CD14-positive monocyte (primary cell): ENCODE measurements at regions not wholly inside any gene's neighbourhood (a gene's known extent, or its start where the extent isn't known, plus 50 kb on each side); places are given as distances from the start of the nearest gene placed in this dataset.

ENCODE experiments used
- DNase-seq, 3 donors: peaks; one replicate each; pipeline ENCODE4 v3.0.0-alpha.2; 2011 to 2022
- H2AFZ ChIP-seq: 2 replicates; pipeline ENCODE4 v1.6.0; 2012; ENCODE audit warnings: mild to moderate bottlenecking, low read depth, low read length, inconsistent platforms; ENCODE audit not compliant: insufficient read depth, poor library complexity, severe bottlenecking
- H3K27ac ChIP-seq, 2 donors: 1 replicate in 1 of 2; 2 replicates in 1 of 2; pipeline ENCODE4 v1.5.1; 2012 to 2013; ENCODE audit warnings: low read length in 2 of 2, control low read depth in 1 of 2, inconsistent platforms in 1 of 2, low read depth in 1 of 2, mild to moderate bottlenecking in 1 of 2
- H3K27me3 ChIP-seq, 2 donors: one replicate each; pipeline versions ENCODE4 v1.6.0 to v1.6.1; 2011 to 2013; ENCODE audit warnings: low read length in 2 of 2; ENCODE audit not compliant: control insufficient read depth in 2 of 2, insufficient read depth in 2 of 2
- H3K36me3 ChIP-seq, 2 donors: replicated peaks in 1 of 2; 1 replicate in 1 of 2; 2 replicates in 1 of 2; pipeline versions ENCODE4 v1.5.1 to v1.6.1; 2012 to 2013; ENCODE audit warnings: low read length in 2 of 2, control low read depth in 1 of 2, inconsistent platforms in 1 of 2, mild to moderate bottlenecking in 1 of 2; ENCODE audit not compliant: insufficient read depth in 2 of 2, control insufficient read depth in 1 of 2
- H3K4me1 ChIP-seq, 2 donors: 1 replicate in 1 of 2; 2 replicates in 1 of 2; pipeline versions ENCODE4 v1.5.1 to v1.6.1; 2012 to 2013; ENCODE audit warnings: low read length in 2 of 2, control low read depth in 1 of 2, inconsistent platforms in 1 of 2, mild to moderate bottlenecking in 1 of 2, moderate library complexity in 1 of 2; ENCODE audit not compliant: insufficient read depth in 2 of 2, control insufficient read depth in 1 of 2
- H3K4me2 ChIP-seq: replicated peaks from 2 replicates; pipeline ENCODE3; 2012; ENCODE audit warnings: low read length, moderate library complexity, mild to moderate bottlenecking; ENCODE audit not compliant: poor library complexity, severe bottlenecking; ENCODE audit errors: extremely low read depth
- H3K4me3 ChIP-seq, 3 experiments: fragments of 200-600 bp in 1 of 3; sonication (generic) in 1 of 3; replicated peaks in 1 of 3; 1 replicate in 2 of 3; 2 replicates in 1 of 3; pipeline ENCODE4 v1.5.1; 2011 to 2013; ENCODE audit warnings: low read length in 3 of 3, mild to moderate bottlenecking in 3 of 3, control low read depth in 2 of 3, low read depth in 2 of 3, inconsistent platforms in 1 of 3, moderate library complexity in 1 of 3
- H3K79me2 ChIP-seq: 2 replicates; pipeline ENCODE4 v1.6.0; 2012; ENCODE audit warnings: mild to moderate bottlenecking, control low read depth, inconsistent platforms, low read length, moderate library complexity; ENCODE audit not compliant: insufficient read depth
- H3K9ac ChIP-seq: 2 replicates; pipeline ENCODE4 v1.6.0; 2017; ENCODE audit warnings: low read length, mild to moderate bottlenecking; ENCODE audit not compliant: insufficient read depth, poor library complexity, severe bottlenecking
- H3K9me3 ChIP-seq, 2 donors: replicated peaks in 1 of 2; 1 replicate in 1 of 2; 2 replicates in 1 of 2; pipeline versions ENCODE4 v1.5.1 to v1.6.1; 2012 to 2013; ENCODE audit warnings: low read length in 2 of 2, control low read depth in 1 of 2; ENCODE audit not compliant: control insufficient read depth in 1 of 2, insufficient read depth in 1 of 2
- H4K20me1 ChIP-seq: 2 replicates; pipeline ENCODE4 v1.6.0; 2012; ENCODE audit warnings: mild to moderate bottlenecking, low read length, control low read depth, moderate library complexity; ENCODE audit not compliant: insufficient read depth
- H3K27ac Mint-ChIP-seq, 7 donors: one replicate each; pipeline ENCODE4 v1.8.0; 2020; ENCODE audit warnings: mild to moderate bottlenecking in 7 of 7, mixed read lengths in 7 of 7, moderate library complexity in 6 of 7, inconsistent platforms in 2 of 7
- H3K27me3 Mint-ChIP-seq, 3 donors: one replicate each; pipeline ENCODE4 v1.8.0; 2021 to 2022; ENCODE audit warnings: low read depth in 3 of 3, mild to moderate bottlenecking in 3 of 3, mixed read lengths in 3 of 3, moderate library complexity in 3 of 3, inconsistent platforms in 1 of 3
- H3K36me3 Mint-ChIP-seq, 2 donors: one replicate each; pipeline ENCODE4 v1.8.0; 2020; ENCODE audit warnings: mixed read lengths in 2 of 2, inconsistent platforms in 1 of 2, mild to moderate bottlenecking in 1 of 2
- H3K4me1 Mint-ChIP-seq: one replicate; pipeline ENCODE4 v1.8.0; 2020; ENCODE audit warnings: mild to moderate bottlenecking, mixed read lengths
- H3K4me3 Mint-ChIP-seq, 2 donors: one replicate each; pipeline ENCODE4 v1.8.0; 2020; ENCODE audit warnings: mild to moderate bottlenecking in 2 of 2, mixed read lengths in 2 of 2, moderate library complexity in 1 of 2
- H3K9me3 Mint-ChIP-seq, 7 donors: one replicate each; pipeline ENCODE4 v1.8.0; 2020 to 2022; ENCODE audit warnings: mixed read lengths in 7 of 7, mild to moderate bottlenecking in 6 of 7, moderate library complexity in 6 of 7, inconsistent platforms in 2 of 7
- CTCF ChIP-seq: fragments of 200-600 bp; IDR thresholded peaks from one replicate; pipeline ENCODE4 v1.8.0; 2022; ENCODE audit warnings: antibody characterized with exemption, mild to moderate bottlenecking
- WGBS: methylation state at CpG from one replicate; pipeline ENCODE4 v1.1.5; 2013; ENCODE audit warnings: missing lambda C conversion rate; ENCODE audit not compliant: insufficient coverage; 5-methylcytosine and 5-hydroxymethylcytosine counted together
- intact Hi-C, 2 donors: fragments of 100-400 bp; cut with micrococcal nuclease; formaldehyde crosslinking; loops; one replicate each; pipeline versions ENCODE4 v1.15.0 to v1.15.1; 2023

DNA sequence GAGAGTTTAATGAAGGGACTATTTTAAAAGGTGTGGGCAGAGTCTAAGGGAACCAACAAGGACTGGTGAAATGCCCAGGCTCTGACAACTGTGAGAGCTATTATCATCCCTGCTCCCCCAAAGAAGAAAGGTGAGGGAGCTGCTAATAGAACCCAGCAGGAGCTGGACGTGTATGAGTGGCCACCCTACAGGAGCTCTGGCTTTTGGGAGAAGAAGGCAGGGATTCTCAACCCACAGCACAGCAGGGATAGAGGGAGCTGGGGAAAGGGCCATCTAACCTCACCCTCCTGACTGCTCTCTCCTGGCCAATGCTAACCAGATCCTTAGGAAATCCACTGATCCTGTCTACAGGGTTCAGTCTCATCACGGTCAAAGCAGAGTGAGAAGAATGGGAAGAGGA, 57.1 kb downstream of the GRIN2B start:
- no peak for TF ChIP-seq CTCF
- no peak for DNase-seq
- Mint-ChIP-seq H3K9me3 (peaks cover 0 to 6% (median 0%) of the 10 kb centered on the region in 7 donors), H3K27ac (no peak overlapping the region), H3K4me3 (no peak overlapping the region), H3K36me3 (no peaks in the 10 kb centered on the region), H3K4me1 (no peaks in the 10 kb centered on the region), H3K27me3 (peaks cover 0 to 6% (median 3%) of the 10 kb centered on the region in 3 donors)
- H3K27ac ChIP-seq = no peak overlapping the region
- H3K4me2 ChIP-seq = no peak overlapping the region
- no peaks in the 10 kb centered on the region for H3K27me3 ChIP-seq
- H3K9me3 ChIP-seq = no peaks in the 10 kb centered on the region
- no peak overlapping the region for H3K9ac ChIP-seq
- no peaks in the 10 kb centered on the region for H4K20me1 ChIP-seq
- H3K4me1 ChIP-seq = no peaks in the 10 kb centered on the region
- H3K4me3 ChIP-seq = no peak overlapping the region
- H3K36me3 ChIP-seq = no peaks in the 10 kb centered on the region
- H2AFZ ChIP-seq = no peak overlapping the region
- H3K79me2 ChIP-seq = no peaks in the 10 kb centered on the region
- no CpG with 5 or more reads among the region's 2 CpGs for WGBS
- intact Hi-C loops = no loop called here

GRCh38 chr12:13918897-13919296, 62.5 kb downstream of the GRIN2B start:
- Histone ChIP-seq H2AFZ (no peak overlapping the region), H3K36me3 (no peaks in the 10 kb centered on the region), H3K4me2 (no peak overlapping the region), H3K79me2 (no peaks in the 10 kb centered on the region), H4K20me1 (no peaks in the 10 kb centered on the region), H3K9me3 (no peaks in the 10 kb centered on the region), H3K9ac (no peak overlapping the region), H3K4me1 (no peaks in the 10 kb centered on the region), H3K27me3 (no peaks in the 10 kb centered on the region), H3K4me3 (no peak overlapping the region), H3K27ac (no peak overlapping the region)
- Mint-ChIP-seq H3K4me1 (no peaks in the 10 kb centered on the region), H3K9me3 (peaks cover 0 to 2% (median 0%) of the 10 kb centered on the region in 7 donors), H3K27ac (no peak overlapping the region), H3K36me3 (no peaks in the 10 kb centered on the region), H3K4me3 (no peak overlapping the region), H3K27me3 (peaks cover 0 to 3% (median 3%) of the 10 kb centered on the region in 3 donors)
- WGBS = no CpG with 5 or more reads among the region's 2 CpGs
- no peak for DNase-seq
- intact Hi-C loops = no loop called here
- no peak for TF ChIP-seq CTCF
